KOPT-K1 (cell line): ENCODE measurements at regions not wholly inside any gene's neighbourhood (a gene's known extent, or its start where the extent isn't known, plus 50 kb on each side); places are given as distances from the start of the nearest gene placed in this dataset.
"Not testable (repeated sequence)": the region's sequence is repeated elsewhere in the genome, so short reads cannot be mapped to it uniquely, and the experiment has no call there.

ENCODE experiments used
- H3K27ac ChIP-seq: fragments of 200-600 bp; sonication (generic); 2 replicates; pipeline ENCODE4 v1.5.1; 2016; ENCODE audit warnings: antibody characterized with exemption, mild to moderate bottlenecking, low read depth, low read length; ENCODE audit not compliant: poor library complexity, severe bottlenecking
- H3K36me3 ChIP-seq: fragments of 200-600 bp; sonication (generic); 2 replicates; pipeline ENCODE4 v1.5.1; 2017; ENCODE audit warnings: antibody characterized with exemption, mild to moderate bottlenecking, low read length, moderate library complexity; ENCODE audit not compliant: insufficient read depth
- H3K9me3 ChIP-seq: fragments of 200-600 bp; sonication (generic); 2 replicates; pipeline ENCODE4 v1.5.1; 2017; ENCODE audit warnings: antibody characterized with exemption, low read length, mild to moderate bottlenecking; ENCODE audit not compliant: insufficient read depth, poor library complexity, severe bottlenecking

- Histone ChIP-seq H3K9me3 (no peaks in the 10 kb centered on the region), H3K36me3 (no peaks in the 10 kb centered on the region), H3K27ac (no peak overlapping the region)
These were observed 55.4 kb downstream of the TMEM121 start for GRCh38 chr14:105581551-105582341.

GRCh38 chr14:105582639-105583038, 56.3 kb downstream of the TMEM121 start:
- Histone ChIP-seq H3K36me3 (no peaks in the 10 kb centered on the region), H3K9me3 (no peaks in the 10 kb centered on the region), H3K27ac (no peak overlapping the region)

- not testable (repeated sequence) for H3K27ac ChIP-seq, H3K9me3 ChIP-seq
These were observed 57.5 kb downstream of the TMEM121 start for GRCh38 chr14:105583914-105584313.

GRCh38 chr14:105585290-105585689, 58.9 kb downstream of the TMEM121 start:
- not testable (repeated sequence) for H3K36me3 ChIP-seq, H3K27ac ChIP-seq, H3K9me3 ChIP-seq

More at GRCh38 chr14:105583914-105584313, 57.5 kb downstream of the TMEM121 start:
- H3K36me3 ChIP-seq, result not testable (repeated sequence)

GRCh38 chr14:105585722-105586121, 59.3 kb downstream of the TMEM121 start:
- not testable (repeated sequence) for H3K27ac ChIP-seq, H3K36me3 ChIP-seq, H3K9me3 ChIP-seq

GRCh38 chr14:105586144-105586872, 59.9 kb downstream of the TMEM121 start:
- not testable (repeated sequence) for H3K27ac ChIP-seq, H3K9me3 ChIP-seq, H3K36me3 ChIP-seq

- H3K9me3 ChIP-seq, H3K36me3 ChIP-seq, H3K27ac ChIP-seq: not testable (repeated sequence)
These were observed 60.7 kb downstream of the TMEM121 start for GRCh38 chr14:105587034-105587433.

- H3K27ac ChIP-seq, H3K9me3 ChIP-seq, H3K36me3 ChIP-seq: not testable (repeated sequence)
These were observed 61.3 kb downstream of the TMEM121 start for GRCh38 chr14:105587482-105588235.

- no peak overlapping the region for H3K27ac ChIP-seq
- no peaks in the 10 kb centered on the region for H3K9me3 ChIP-seq
- H3K36me3 ChIP-seq, result no peaks in the 10 kb centered on the region
These were observed 62.0 kb downstream of the TMEM121 start for GRCh38 chr14:105588236-105588860.

GRCh38 chr14:105589161-105589925, 63.0 kb downstream of the TMEM121 start:
- H3K36me3 ChIP-seq, result no peaks in the 10 kb centered on the region
- H3K27ac ChIP-seq, result no peak overlapping the region
- H3K9me3 ChIP-seq, result no peaks in the 10 kb centered on the region

- not testable (repeated sequence) for H3K27ac ChIP-seq, H3K36me3 ChIP-seq, H3K9me3 ChIP-seq
These were observed 63.5 kb downstream of the TMEM121 start for GRCh38 chr14:105589926-105590185.

GRCh38 chr14:105591052-105591451, 64.7 kb downstream of the TMEM121 start:
- no peaks in the 10 kb centered on the region for H3K36me3 ChIP-seq
- H3K27ac ChIP-seq, result no peak overlapping the region
- no peaks in the 10 kb centered on the region for H3K9me3 ChIP-seq

- not testable (repeated sequence) for H3K36me3 ChIP-seq, H3K9me3 ChIP-seq, H3K27ac ChIP-seq
These were observed 65.5 kb downstream of the TMEM121 start for GRCh38 chr14:105591792-105592341.

- H3K36me3 ChIP-seq, H3K9me3 ChIP-seq, H3K27ac ChIP-seq: not testable (repeated sequence)
These were observed 66.3 kb downstream of the TMEM121 start for GRCh38 chr14:105592646-105593045.
